Right renal cortex interstitium (tissue), 3 donors: ENCODE measurements at regions not wholly inside any gene's neighbourhood (a gene's known extent, or its start where the extent isn't known, plus 50 kb on each side); places are given as distances from the start of the nearest gene placed in this dataset.
"Not testable (repeated sequence)": the region's sequence is repeated elsewhere in the genome, so short reads cannot be mapped to it uniquely, and the experiment has no call there.

Experiments
- DNase-seq, 3 donors: peaks; one replicate each; pipeline ENCODE4 v3.0.0-alpha.2; 2013; ENCODE audit warnings: low read depth in 3 of 3, low spot score in 2 of 3

- DNase-seq: no peak
Measured at GRCh38 chr4:156118507-156119220, 165.0 kb upstream of the CTSO start.

- DNase-seq: no peak
Measured at GRCh38 chr4:156117743-156118142, 164.1 kb upstream of the CTSO start.

- no peak for DNase-seq
Measured at GRCh38 chr4:156116991-156117390, 163.3 kb upstream of the CTSO start.

- no peak for DNase-seq
Measured at GRCh38 chr4:156113138-156113765, 159.6 kb upstream of the CTSO start.

- no peak for DNase-seq
Measured at GRCh38 chr4:156111686-156112085, 158.0 kb upstream of the CTSO start.

- DNase-seq: no peak
Measured at GRCh38 chr4:156109943-156110900, 156.6 kb upstream of the CTSO start.

GRCh38 chr4:156109087-156109486 is 155.4 kb upstream of the CTSO start:
- DNase-seq: not testable (repeated sequence)

- no peak for DNase-seq
Measured at GRCh38 chr4:156103311-156103710, 149.6 kb upstream of the CTSO start.

- no peak for DNase-seq
Measured at GRCh38 chr4:156102411-156102810, 148.7 kb upstream of the CTSO start.

GRCh38 chr4:156101571-156101970 is 147.9 kb upstream of the CTSO start:
- no peak for DNase-seq

GRCh38 chr4:156100651-156101050 is 147.0 kb upstream of the CTSO start:
- DNase-seq: no peak

- DNase-seq: no peak
Measured at GRCh38 chr4:156098805-156099204, 145.1 kb upstream of the CTSO start.

GRCh38 chr4:156085100-156085499 is 131.4 kb upstream of the CTSO start:
- no peak for DNase-seq

GRCh38 chr4:156084373-156084772 is 130.7 kb upstream of the CTSO start:
- DNase-seq: no peak

- no peak for DNase-seq
Measured at GRCh38 chr4:156073976-156074375, 120.3 kb upstream of the CTSO start.

- no peak for DNase-seq
Measured at GRCh38 chr4:156060661-156061060, 107.0 kb upstream of the CTSO start.

- DNase-seq: no peak
Measured at GRCh38 chr4:156053174-156053573, 99.5 kb upstream of the CTSO start.

- DNase-seq: no peak
Measured at GRCh38 chr4:156052116-156052515, 98.5 kb upstream of the CTSO start.

- DNase-seq: no peak
Measured at GRCh38 chr4:156038772-156039171, 85.1 kb upstream of the CTSO start.

GRCh38 chr4:156036496-156036895 is 82.8 kb upstream of the CTSO start:
- DNase-seq: no peak

- DNase-seq: no peak
Measured at GRCh38 chr4:156029691-156030090, 76.0 kb upstream of the CTSO start.
